HCT116 (cell line): ENCODE measurements at regions not wholly inside any gene's neighbourhood (a gene's known extent, or its start where the extent isn't known, plus 50 kb on each side); places are given as distances from the start of the nearest gene placed in this dataset.

Source experiments
- ATAC-seq: fragments of 200-7000 bp; cut with Tn5 transposase; 2 replicates; pipeline ENCODE4 v1.9.1; 2020; ENCODE audit warnings: mild to moderate bottlenecking, moderate library complexity
- BruUV-seq: library from RNA; stranded (reverse); fragments of 400-500 nt; replicated peaks from 2 replicates; lab custom pipeline; 2021; lab: Mats Ljungman, UMichigan
- CTCF ChIA-PET: fragments of 300-600 bp; sonication (Branson Sonifier 250); formaldehyde crosslinking; loops from one replicate; lab custom pipeline; 2021; ENCODE audit warnings: antibody characterized with exemption; lab: Charles Lee
- POLR2A ChIA-PET: fragments of 300-600, 350-600 bp; sonication (Branson Sonifier 250); formaldehyde crosslinking; loops from one replicate; lab custom pipeline; 2021; ENCODE audit warnings: antibody characterized with exemption; lab: Charles Lee
- RAD21 ChIA-PET, 2 experiments: fragments of 300-600 bp; sonication (Branson Sonifier 250); formaldehyde crosslinking; loops; one replicate each; lab custom pipeline; 2023; ENCODE audit warnings: low total read pairs in 2 of 2; ENCODE audit not compliant: uncharacterized antibody in 2 of 2, unreplicated experiment in 2 of 2, low non-redundant PET in 1 of 2; lab: Charles Lee
- DNase-seq: peaks from one replicate; pipeline ENCODE4 v3.0.0-alpha.2; 2010; ENCODE audit warnings: low read depth, low spot score
- H2AFZ ChIP-seq: fragments of 200-600 bp; shearing (Covaris generic), sonication (generic); 2 replicates; pipeline ENCODE4 v1.6.1; 2017; ENCODE audit warnings: low read depth, mixed run types, mixed read lengths, antibody characterized with exemption, low read length; ENCODE audit not compliant: poor library complexity, severe bottlenecking
- H3K27ac ChIP-seq: 2 replicates; pipeline ENCODE4 v1.5.1; 2012; ENCODE audit warnings: low read depth, low read length
- H3K27me3 ChIP-seq: fragments of 200-600 bp; sonication (generic); 2 replicates; pipeline ENCODE4 v1.6.1; 2016; ENCODE audit warnings: mixed run types, low read length, mixed read lengths; ENCODE audit not compliant: insufficient read depth
- H3K36me3 ChIP-seq, 2 experiments: fragments of 200-500 bp in 1 of 2; fragments of 200-600 bp in 1 of 2; sonication (Bioruptor generic) in 1 of 2; sonication (generic) in 1 of 2; 2 replicates each; pipeline versions ENCODE4 v1.5.1 to v1.6.1; 2014 to 2016; ENCODE audit warnings: low read length in 2 of 2, inconsistent platforms in 1 of 2, mixed read lengths in 1 of 2, mixed run types in 1 of 2; ENCODE audit not compliant: insufficient read depth in 2 of 2, control insufficient read depth in 1 of 2
- H3K4me1 ChIP-seq, 2 experiments: fragments of 200-600 bp in 1 of 2; sonication (generic) in 1 of 2; 2 replicates each; pipeline versions ENCODE4 v1.5.1 to v1.6.1; 2012 to 2017; ENCODE audit warnings: low read length in 2 of 2, inconsistent platforms in 1 of 2, mild to moderate bottlenecking in 1 of 2, mixed read lengths in 1 of 2, mixed run types in 1 of 2, moderate library complexity in 1 of 2; ENCODE audit not compliant: insufficient read depth in 2 of 2, control insufficient read depth in 1 of 2
- H3K4me2 ChIP-seq: fragments of 200-600 bp; sonication (generic); 2 replicates; pipeline ENCODE4 v1.6.1; 2017; ENCODE audit warnings: mixed run types, low read length, mixed read lengths
- H3K4me3 ChIP-seq, 2 experiments: fragments of 200-600 bp in 1 of 2; sonication (generic) in 1 of 2; replicated peaks in 1 of 2; 2 replicates each; pipeline ENCODE4 v1.5.1; 2011 to 2016; ENCODE audit warnings: low read length in 2 of 2, control low read depth in 1 of 2, low read depth in 1 of 2, mild to moderate bottlenecking in 1 of 2, mixed read lengths in 1 of 2, mixed run types in 1 of 2
- H3K79me2 ChIP-seq: fragments of 200-600 bp; sonication (generic); 2 replicates; pipeline ENCODE4 v1.6.1; 2017; ENCODE audit warnings: mild to moderate bottlenecking, mixed run types, low read length, moderate library complexity, mixed read lengths; ENCODE audit not compliant: insufficient read depth
- H3K9ac ChIP-seq: fragments of 200-600 bp; sonication (generic); 2 replicates; pipeline ENCODE4 v1.6.1; 2016; ENCODE audit warnings: low read length, mixed read lengths
- H3K9me2 ChIP-seq: fragments of 200-600 bp; sonication (generic), shearing (Covaris generic); 2 replicates; pipeline ENCODE4 v1.6.1; 2017; ENCODE audit warnings: mixed run types, mild to moderate bottlenecking, moderate library complexity; ENCODE audit not compliant: insufficient read depth
- H3K9me3 ChIP-seq, 2 experiments: fragments of 200-500 bp in 1 of 2; fragments of 200-600 bp in 1 of 2; sonication (Bioruptor generic) in 1 of 2; sonication (generic) in 1 of 2; 2 replicates each; pipeline ENCODE4 v1.6.1; 2014 to 2017; ENCODE audit warnings: low read length in 2 of 2, mixed read lengths in 2 of 2, inconsistent platforms in 1 of 2, low read depth in 1 of 2, mild to moderate bottlenecking in 1 of 2, mixed run types in 1 of 2, moderate library complexity in 1 of 2; ENCODE audit not compliant: control insufficient read depth in 1 of 2, insufficient read depth in 1 of 2
- H4K20me1 ChIP-seq: fragments of 200-600 bp; sonication (generic), shearing (Covaris generic); 2 replicates; pipeline ENCODE4 v1.6.1; 2017; ENCODE audit warnings: mixed run types, mild to moderate bottlenecking, moderate library complexity; ENCODE audit not compliant: insufficient read depth
- CBX3 ChIP-seq: IDR thresholded peaks from 2 replicates; pipeline ENCODE4 v1.6.1; 2012; ENCODE audit warnings: low read depth
- CEBPB ChIP-seq: IDR thresholded peaks from 2 replicates; pipeline ENCODE4 v1.6.1; 2012; ENCODE audit warnings: low read depth
- CTCF ChIP-seq, 3 experiments: fragments of 200-600 bp in 1 of 3; sonication (generic) in 1 of 3; IDR thresholded peaks in 2 of 3; conservative IDR thresholded peaks in 1 of 3; 2 replicates each; pipeline ENCODE4 v1.5.1; 2012 to 2017; ENCODE audit warnings: low read depth in 2 of 3, low read length in 2 of 3, antibody characterized with exemption in 1 of 3, borderline replicate concordance in 1 of 3, control low read depth in 1 of 3, mild to moderate bottlenecking in 1 of 3, mixed read lengths in 1 of 3, mixed run types in 1 of 3, moderate library complexity in 1 of 3; ENCODE audit not compliant: insufficient read depth in 1 of 3
- EGR1 ChIP-seq: IDR thresholded peaks from 2 replicates; pipeline ENCODE4 v1.6.1; 2012; ENCODE audit warnings: low read depth
- ELF1 ChIP-seq: IDR thresholded peaks from 2 replicates; pipeline ENCODE4 v1.6.1; 2012; ENCODE audit warnings: low read depth, borderline replicate concordance
- EZH2 ChIP-seq: fragments of 200-600 bp; sonication (generic); IDR thresholded peaks from 2 replicates; pipeline ENCODE4 v1.6.1; 2017; ENCODE audit warnings: antibody characterized with exemption, mixed run types
- JUND ChIP-seq: IDR thresholded peaks from 2 replicates; pipeline ENCODE4 v1.6.1; 2012
- MAX ChIP-seq: IDR thresholded peaks from 2 replicates; pipeline ENCODE4 v1.6.1; 2012
- POLR2A ChIP-seq: IDR thresholded peaks from 2 replicates; pipeline ENCODE4 v1.7.0; 2011; ENCODE audit warnings: borderline replicate concordance; ENCODE audit not compliant: insufficient read depth, insufficient read length; ENCODE audit errors: extremely low read depth
- POLR2AphosphoS5 ChIP-seq: IDR thresholded peaks from 2 replicates; pipeline ENCODE4 v1.6.1; 2011; ENCODE audit warnings: mild to moderate bottlenecking, low read depth, low read length, moderate library complexity
- SIN3A ChIP-seq: IDR thresholded peaks from 2 replicates; pipeline ENCODE4 v1.6.1; 2012; ENCODE audit warnings: low read depth
- ZBTB33 ChIP-seq: IDR thresholded peaks from 2 replicates; pipeline ENCODE4 v1.6.1; 2011; ENCODE audit warnings: mild to moderate bottlenecking, low read length, moderate library complexity; ENCODE audit not compliant: insufficient replicate concordance; ENCODE audit errors: extremely low read depth
- ZFX ChIP-seq: fragments of 450-650 bp; IDR thresholded peaks from 2 replicates; pipeline ENCODE4 v1.6.1; 2017
- ZNF274 ChIP-seq: fragments of 200-500 bp; sonication (Bioruptor generic); IDR thresholded peaks from 2 replicates; pipeline ENCODE4 v1.6.1; 2014; ENCODE audit warnings: mild to moderate bottlenecking, low read depth, low read length, inconsistent platforms
- intact Hi-C: fragments of 100-400 bp; cut with micrococcal nuclease; formaldehyde crosslinking; loops from 2 replicates; pipeline ENCODE4 v1.10.0; 2022

- H3K4me3 ChIP-seq = no peak overlapping the region
- POLR2A ChIA-PET = no interaction called here
- intact Hi-C loops = no loop called here
- H3K4me1 ChIP-seq = peaks cover 4 to 21% of the 10 kb centered on the region in 2 experiments; a peak in 3 of 4 replicates
- H3K9me2 ChIP-seq = no peaks in the 10 kb centered on the region
- DNase-seq = no peak
- no peak overlapping the region for H3K4me2 ChIP-seq
- TF ChIP-seq ZFX = no peak
- no peak for TF ChIP-seq ELF1
- TF ChIP-seq ZBTB33 = no peak
- TF ChIP-seq CBX3 = no peak
- TF ChIP-seq ZNF274 = no peak
- TF ChIP-seq CEBPB = no peak
- TF ChIP-seq MAX = no peak
- no peak for TF ChIP-seq CTCF (IDR thresholded peaks at IDR 0.05 in 2 of 3, conservative IDR thresholded peaks at IDR 0.05 in 1 of 3; ENCODE audit: borderline replicate concordance in 1 of 3, insufficient read depth in 1 of 3, low read depth in 2 of 3, low read length in 2 of 3)
- TF ChIP-seq SIN3A = no peak
- no peak for TF ChIP-seq EGR1
- TF ChIP-seq EZH2 = no peak
- no peak for TF ChIP-seq POLR2AphosphoS5
- no peak for TF ChIP-seq JUND
- no peak for TF ChIP-seq POLR2A
- no peak overlapping the region for H3K27ac ChIP-seq
- H3K9ac ChIP-seq = no peak overlapping the region
- H2AFZ ChIP-seq = no peak overlapping the region
- H3K36me3 ChIP-seq = no peaks in the 10 kb centered on the region
- no peaks in the 10 kb centered on the region for H3K79me2 ChIP-seq
- no peaks in the 10 kb centered on the region for H4K20me1 ChIP-seq
- no peak for ATAC-seq
- no peaks in the 10 kb centered on the region for H3K27me3 ChIP-seq
- RAD21 ChIA-PET = no interaction called here
- no TSS peak for BruUV-seq
- CTCF ChIA-PET = no interaction called here
- H3K9me3 ChIP-seq = no peaks in the 10 kb centered on the region
These were observed 185.2 kb downstream of the C16orf95 start for GRCh38 chr16:87131996-87132345.
